Stimulated activated CD4-positive, alpha-beta T cell treated with anti-CD3 and anti-CD28 coated beads, Interleukin-15, amount 100 ng/mL, for 48 hours (primary cell): ENCODE measurements at regions not wholly inside any gene's neighbourhood (a gene's known extent, or its start where the extent isn't known, plus 50 kb on each side); places are given as distances from the start of the nearest gene placed in this dataset.
"Not testable (repeated sequence)": the region's sequence is repeated elsewhere in the genome, so short reads cannot be mapped to it uniquely, and the experiment has no call there.

Experiments used
- DNase-seq, 2 donors: peaks; one replicate each; pipeline ENCODE4 v3.0.0-alpha.2; 2020; ENCODE audit warnings: low read depth in 2 of 2

DNA sequence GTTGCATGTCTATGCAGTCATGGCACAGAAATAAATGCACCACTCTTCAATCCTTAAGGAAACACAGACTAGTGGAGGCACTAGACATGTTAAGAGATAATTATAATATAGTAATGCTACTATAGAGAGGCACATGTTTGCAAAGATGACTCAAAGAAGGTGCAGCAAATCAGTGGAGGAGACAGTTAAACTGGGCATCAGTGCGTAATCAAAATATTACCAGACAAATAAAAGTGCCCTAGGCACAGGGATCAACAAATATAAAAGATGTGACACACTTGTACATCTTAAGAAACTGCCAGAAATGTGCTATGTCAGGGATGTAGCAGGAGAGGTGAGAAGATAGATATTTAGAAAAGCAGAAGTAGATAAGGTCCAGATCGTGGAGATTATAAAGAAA lies 642.1 kb downstream of the SLCO4C1 start:
- DNase-seq: no peak

DNA sequence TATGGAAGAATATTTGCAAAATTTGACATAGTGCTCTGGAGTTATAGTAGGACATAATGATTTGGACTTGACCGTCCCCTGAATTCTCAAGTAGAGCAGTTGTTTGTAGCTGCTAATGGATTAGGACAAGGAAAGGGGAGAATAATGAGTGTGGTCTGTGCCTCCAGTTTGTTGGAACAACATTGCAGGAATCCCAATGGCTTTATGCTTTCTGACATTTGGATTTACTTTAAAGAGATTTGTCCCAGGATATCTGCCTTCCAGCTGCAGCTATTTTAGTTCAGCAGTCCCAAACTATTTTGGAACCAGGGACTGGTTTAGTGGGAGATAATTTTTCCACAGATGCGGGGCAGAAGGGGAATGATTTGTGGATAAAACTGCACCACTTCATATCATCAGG lies 648.2 kb downstream of the SLCO4C1 start:
- no peak for DNase-seq

DNA sequence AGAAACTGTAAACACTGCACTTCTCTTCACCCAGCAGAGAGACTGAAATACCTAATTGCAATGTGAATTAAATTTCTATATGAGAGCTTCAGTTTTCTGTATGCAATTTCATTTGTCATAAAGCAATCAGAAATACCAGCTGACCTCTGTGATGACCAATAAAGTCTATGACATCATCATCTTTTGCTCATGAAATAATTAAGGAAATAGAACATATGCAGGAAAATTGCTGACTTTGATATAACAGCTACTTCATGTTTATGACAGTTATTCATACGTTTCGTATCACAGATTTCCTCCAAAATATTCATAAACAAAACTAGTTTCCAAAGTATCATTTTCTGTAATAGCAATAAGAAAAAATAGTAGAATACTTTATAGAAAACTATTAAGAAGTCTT lies 652.3 kb downstream of the SLCO4C1 start:
- DNase-seq: no peak

DNA sequence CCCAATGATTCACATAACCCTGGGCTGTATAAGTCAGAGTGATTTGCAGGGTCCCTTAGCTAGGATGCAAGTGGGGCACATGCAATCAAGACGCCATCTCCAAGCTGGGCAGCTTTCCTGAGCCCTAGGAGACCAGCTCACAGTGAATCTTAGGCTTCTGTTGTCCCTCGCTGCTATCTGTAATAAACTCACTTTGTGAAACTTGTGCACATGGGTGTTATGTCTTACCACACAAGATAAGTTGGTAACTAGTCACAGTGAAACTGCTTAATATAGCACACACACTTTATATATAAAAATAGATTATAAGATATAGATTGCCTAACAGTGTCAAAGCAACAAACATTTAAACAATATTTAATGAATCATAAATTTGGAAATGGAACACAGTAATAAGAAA lies 658.5 kb downstream of the SLCO4C1 start:
- no peak for DNase-seq

DNA sequence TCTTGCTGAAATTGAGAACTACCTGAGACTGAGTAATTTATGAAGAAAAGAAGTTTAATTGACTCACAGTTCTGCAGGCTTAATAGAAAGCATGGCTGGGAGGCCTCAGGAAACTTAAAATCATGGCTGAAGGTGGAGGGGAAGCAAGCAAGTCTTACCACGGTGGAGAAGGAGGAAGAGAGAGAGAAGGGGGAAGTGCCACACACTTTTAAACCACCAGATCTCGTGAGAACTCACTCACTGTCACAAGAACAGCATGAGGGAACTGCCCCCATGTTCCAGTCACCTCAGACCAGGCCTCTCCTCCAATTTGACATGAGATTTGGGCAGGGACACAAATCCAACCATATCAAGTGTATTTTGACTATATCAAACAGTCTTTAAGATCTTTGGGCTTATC lies 668.3 kb downstream of the SLCO4C1 start:
- DNase-seq: not testable (repeated sequence)

DNA sequence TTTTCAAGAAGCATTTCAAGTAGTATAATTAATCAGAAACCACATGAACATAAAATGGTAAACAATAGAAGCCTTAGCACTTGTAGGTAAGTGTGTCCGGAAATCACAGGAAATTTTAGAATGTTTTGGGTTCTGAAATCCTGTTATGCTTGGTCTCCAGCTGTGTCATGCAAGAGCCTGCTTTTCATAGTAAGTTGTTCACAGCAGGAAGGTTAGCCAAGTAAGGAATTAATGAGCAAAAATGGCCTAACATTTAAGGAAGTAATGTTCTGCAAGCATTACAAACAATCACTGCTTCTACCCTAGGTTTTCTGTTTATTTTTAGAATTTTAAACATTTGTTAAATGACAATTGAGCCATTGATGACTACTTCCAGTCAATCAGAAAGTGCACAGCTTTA lies 669.5 kb downstream of the SLCO4C1 start:
- DNase-seq: no peak

DNA sequence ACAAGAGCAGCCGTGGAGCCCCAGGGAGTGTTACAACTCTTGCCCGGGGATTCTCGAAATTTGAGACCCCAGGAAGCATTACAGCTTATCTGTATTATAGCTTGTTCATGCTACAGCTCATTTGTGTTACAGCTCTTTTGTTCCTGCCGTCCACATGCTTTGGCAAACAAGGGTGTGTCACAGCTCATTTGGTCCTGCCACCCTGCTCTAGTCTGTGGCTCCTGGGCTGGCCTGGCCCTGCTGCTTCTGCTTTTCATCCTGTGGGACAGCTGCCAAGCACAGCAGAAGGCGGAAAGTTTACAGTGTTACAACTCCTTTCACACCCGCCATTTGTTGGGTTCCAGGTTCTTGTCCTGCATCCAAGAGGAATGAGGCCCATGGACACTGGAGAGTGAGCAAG lies 685.0 kb downstream of the SLCO4C1 start:
- DNase-seq: no peak

DNA sequence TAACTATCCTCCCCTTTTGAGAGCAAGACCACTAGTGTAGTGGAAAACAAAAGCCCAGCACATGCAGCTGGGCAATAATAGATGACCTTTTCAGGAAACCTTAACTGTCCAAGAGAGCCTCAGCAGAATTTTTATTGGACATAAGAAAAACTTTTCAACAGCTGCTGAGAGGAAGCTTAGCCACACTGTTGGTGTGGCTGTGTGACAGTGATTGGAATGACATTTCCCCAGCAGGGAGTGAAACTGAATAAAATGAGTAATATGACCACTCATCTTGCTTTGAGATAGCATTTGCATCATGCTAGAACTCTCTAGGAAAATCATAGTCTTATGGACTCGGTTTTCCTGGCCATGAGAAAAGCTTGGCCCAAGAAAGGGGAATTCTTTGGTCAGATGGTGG lies 687.8 kb downstream of the SLCO4C1 start:
- DNase-seq: no peak

DNA sequence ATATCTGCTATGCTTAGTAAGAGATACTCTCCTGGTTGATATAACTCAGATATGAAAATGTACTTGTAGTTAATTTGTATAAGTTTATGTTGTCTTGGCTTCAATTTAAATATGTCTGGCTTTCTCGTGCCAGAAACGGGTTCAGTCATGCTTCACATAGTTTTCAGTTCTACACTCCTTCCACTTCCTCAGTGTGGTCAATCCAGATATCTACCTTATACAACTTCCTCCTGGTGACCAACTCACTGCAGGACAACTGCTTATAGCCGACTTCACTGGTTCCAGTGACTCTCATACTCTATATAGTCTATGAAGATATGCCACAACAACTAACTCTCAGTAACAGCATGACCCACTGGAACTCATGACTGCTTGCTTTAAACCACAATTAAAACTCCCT lies 690.4 kb downstream of the SLCO4C1 start:
- DNase-seq: no peak

DNA sequence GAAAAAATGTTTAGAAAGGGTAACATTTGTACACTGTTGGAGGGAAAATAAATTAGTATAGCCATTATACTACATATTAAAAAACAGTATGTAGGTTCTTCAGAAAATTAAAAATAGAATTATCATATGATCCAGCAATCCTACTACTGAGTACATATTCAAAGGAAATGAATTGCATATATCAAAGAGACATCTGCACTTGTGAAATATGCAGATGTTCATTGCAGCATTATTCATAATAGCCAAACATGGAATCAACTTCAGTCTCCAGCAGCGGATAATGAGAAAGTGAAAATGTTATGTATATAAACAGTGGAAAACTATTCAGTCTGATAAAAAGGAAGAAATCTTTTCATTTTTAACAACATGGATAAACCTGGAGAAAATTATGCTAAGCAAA lies 695.5 kb downstream of the SLCO4C1 start:
- DNase-seq: no peak

DNA sequence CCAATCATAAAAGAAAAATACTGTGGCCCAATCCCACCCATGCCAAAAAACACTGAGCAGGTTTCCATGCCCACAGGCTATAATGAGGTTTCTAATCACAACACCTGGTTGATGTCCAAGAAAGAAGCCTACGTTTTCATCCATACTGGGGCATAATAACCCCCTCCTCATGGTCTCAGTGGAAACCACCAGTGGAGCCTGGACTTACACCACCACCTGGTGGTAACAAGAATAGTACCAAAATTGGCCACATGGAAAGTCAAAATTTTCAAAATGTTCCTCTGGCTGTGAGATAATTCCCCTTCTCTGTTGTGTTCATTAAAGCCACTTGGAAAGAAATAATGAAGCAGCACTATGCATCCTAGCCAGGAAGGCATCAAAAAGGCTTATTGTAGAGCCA lies 687.3 kb upstream of the ST8SIA4 start:
- no peak for DNase-seq

DNA sequence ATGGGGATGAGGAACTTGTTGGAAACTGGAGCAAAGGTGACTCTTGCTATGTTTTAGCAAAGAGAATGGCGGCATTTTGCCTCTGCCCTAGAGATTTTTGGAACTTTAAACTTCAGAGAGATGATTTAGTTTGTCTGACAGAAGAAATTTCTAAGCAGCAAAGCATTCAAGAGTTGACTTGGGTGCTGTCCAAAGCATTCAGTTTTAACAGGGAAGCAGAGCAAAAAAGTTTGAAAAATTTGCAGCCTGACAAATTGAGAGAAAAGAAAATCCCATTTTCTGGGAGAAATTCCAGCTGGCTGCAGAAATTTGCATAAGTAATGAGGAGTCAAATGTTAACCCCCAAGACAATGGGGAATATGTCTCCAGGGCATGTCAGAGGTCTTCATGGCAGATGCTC lies 682.3 kb upstream of the ST8SIA4 start:
- DNase-seq: no peak

DNA sequence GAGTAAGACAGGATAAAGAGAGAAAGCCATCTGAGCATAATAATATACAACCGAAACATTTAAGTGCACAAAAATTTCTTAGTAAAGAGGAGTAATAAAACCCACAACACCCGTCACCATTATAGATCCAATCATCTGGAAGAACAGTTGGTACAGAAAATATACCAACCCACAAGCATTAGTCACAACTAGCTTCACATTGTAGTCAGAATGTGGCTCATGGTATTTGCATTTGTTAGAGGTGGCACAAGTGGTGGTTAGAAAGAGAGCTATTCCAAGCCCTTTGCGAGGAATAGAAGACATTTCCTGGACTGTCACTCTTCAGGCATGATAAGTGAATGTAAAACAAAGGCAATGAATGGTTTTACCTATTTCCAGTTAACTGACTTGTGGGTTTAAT lies 677.5 kb upstream of the ST8SIA4 start:
- no peak for DNase-seq

DNA sequence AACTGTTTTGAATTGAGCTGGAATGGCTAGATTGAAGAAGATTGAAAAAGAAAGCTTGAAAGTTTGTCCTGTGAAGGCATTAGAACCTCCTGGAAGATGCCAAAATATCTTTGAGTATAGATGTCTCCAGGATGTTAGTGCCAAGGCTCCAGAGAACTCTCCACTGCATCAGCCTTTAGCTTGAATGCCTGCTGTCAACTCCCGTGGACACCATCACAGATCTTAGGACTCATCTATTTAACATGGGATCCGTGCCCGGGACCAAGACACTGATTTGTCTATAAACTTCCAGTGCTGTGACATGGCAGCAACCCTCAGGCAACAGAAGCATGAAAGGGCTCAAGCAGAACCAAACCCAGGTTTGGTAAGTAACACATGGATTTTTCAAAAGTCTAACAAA lies 670.9 kb upstream of the ST8SIA4 start:
- no peak for DNase-seq

DNA sequence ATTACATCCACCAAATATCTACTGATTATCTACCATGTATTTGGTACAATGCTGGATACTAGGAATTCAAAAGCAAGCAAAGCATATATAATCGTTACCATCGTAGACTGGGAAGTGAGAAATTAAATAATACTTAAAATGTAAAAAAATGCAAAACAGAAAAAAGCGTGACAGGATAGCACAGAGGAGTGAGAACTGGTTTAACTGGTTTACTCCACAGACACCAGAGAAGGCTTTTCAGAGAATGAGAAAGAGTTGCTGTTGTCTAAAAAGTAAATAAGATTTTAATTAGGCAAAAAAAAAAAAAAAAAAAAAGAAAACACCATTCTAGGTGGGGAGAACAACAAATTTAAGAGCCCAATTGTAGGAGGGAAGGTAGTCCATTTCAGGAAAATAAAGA lies 657.9 kb upstream of the ST8SIA4 start:
- DNase-seq: no peak

DNA sequence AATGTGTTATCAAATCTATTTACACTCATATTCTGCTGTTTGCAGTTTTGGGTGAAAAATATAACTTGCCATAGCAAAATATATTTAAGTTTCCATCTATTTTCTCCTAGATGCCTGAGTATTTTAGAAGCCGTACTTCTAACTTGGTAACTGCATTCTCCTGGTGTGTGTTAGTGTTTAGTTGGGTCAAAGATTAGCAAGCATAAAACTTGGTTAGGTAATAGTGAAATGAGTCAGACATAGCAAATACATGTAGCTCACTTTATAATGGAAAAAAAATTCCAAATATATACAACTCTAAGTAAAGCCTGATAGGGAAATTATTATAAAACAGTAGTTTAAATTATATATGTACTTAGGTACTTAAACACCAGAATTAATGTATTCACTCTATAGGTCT lies 640.7 kb upstream of the ST8SIA4 start:
- no peak for DNase-seq

DNA sequence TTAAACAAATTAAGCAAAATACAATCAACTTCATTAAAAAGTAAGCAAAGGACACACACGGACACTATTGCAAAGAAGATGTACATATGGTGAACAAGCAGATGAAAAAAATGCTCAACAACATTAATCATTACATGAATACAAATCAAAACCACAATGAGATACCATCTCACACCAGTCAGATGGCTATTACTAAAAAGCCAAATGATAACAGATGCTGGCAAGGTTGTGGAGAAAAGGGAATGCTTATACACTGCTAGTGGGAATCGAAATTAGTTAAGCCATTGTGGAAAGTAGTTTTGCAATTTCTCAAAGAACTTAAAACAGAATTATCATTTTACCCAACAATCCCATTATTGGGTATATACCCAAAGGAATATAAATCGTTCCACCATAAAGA lies 636.2 kb upstream of the ST8SIA4 start:
- DNase-seq: no peak

DNA sequence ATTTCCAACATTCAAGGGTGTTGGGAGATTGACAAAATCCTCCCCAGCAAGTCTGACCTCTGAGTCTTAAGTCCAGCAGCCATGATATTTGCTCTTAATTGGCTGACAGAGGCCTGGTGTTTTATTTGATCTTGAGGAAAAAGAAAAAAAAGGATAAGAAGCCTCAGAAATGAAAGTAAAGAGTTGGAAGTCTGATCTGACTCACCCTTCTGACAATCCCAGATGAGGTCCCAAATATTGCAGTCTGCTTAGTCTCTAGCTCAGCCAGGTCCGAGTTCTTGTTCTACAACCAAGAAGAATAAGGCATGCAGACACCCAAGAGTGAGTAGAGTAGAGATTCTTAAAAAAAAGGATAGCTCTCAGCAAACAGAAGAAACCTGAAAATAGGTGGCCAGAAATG lies 632.5 kb upstream of the ST8SIA4 start:
- no peak for DNase-seq

DNA sequence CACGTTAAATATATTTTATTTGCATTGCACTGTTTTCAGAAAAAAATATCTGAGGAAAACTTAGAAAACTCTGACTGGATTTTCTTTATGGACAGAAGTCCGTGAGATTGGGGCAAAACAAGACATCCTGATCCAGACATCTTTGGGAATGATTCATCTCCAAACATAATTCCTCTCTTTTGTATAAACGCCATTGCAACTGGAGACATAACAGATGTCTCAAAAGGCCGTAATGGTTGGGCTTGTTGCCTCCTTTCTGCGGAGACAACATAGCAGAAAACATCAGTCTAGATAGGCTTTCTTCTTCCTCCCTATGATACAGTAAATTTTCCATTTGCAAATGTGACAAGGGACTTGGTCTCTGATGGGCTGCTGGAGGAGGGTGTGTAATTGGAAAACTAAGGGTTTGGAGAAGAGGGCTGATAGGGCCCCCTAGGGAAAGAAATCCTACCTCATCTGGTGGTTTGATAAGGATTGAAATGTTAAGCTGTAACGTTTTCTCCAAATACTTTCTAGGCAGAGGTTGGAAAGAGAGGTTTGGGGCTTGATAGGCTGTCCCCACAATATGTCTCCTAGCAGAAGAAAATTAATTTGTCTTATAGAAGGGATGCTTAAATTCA lies 631.5 kb upstream of the ST8SIA4 start:
- no peak for DNase-seq

DNA sequence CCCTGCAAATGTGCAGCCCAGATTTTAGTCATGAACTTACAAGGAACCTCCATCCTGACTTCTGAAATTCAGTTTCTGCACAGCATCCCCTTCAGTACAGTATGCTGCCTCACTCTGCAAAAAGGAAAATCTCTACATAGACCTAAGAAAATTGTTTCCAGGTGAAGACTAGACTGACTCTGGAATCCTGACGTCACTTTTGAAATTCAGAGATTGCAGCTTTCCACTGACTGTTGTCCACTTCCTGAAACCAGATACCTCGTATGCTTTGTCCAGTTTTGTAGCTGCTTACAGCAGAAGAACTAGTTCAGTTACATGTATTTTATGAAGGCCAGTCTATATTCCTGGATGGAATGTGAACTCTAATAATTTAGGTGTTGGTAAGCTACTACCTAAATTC lies 629.3 kb upstream of the ST8SIA4 start:
- DNase-seq: no peak

DNA sequence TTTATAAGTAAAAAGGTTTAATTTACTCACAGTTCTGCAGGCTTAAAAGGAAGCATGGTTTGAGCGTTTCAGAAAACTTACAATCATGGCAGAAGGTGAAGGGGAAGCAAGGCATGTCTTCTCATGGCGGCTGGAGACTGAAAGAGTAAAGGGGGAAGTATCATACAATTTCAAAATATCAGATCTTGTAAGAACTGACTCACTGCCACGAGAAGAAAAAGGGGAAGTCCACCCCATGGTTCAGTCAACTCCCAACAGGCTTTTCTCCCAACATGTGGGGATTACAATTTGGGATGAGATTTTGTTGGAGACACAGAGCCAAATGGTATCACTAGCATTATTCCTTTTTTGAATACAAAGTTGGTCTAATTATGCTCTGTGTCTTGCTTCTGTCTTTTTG lies 627.9 kb upstream of the ST8SIA4 start:
- no peak for DNase-seq

DNA sequence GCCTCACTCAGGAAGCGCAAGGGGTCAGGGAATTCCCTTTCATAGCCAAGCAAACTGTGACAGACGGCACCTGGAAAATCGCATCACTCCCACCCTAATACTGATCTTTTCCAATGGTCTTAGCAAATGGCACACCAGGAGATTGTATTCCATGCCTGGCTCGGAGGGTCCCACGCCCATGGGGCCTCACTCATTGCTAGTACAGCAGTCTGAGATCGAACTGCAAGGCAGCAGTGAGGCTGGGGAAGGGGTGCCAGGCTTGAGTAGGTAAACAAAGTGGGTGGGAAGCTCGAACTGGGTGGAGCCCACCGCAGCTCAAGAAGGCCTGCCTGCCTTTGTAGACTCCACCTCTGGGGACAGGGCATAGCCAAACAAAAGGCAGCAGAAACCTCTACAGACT lies 626.0 kb upstream of the ST8SIA4 start:
- DNase-seq: not testable (repeated sequence)

DNA sequence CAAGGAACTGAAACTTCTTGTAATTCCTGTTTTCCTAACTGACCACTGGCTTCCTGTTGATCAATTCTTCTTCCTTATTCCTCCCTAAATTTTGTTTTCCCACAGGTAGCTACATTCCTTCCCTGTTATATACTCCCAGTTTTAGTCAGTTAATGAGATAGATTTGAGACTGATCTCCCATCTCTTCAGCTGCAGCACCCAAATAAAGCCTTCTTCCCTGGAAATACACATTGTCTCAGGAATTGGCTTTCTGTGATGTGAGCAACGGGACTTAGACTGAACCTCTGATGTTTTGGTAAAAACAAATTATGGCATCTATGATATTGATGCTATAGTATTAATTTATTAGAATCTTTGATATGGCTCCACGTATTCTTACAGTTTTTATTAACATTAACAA lies 617.3 kb upstream of the ST8SIA4 start:
- DNase-seq: no peak

DNA sequence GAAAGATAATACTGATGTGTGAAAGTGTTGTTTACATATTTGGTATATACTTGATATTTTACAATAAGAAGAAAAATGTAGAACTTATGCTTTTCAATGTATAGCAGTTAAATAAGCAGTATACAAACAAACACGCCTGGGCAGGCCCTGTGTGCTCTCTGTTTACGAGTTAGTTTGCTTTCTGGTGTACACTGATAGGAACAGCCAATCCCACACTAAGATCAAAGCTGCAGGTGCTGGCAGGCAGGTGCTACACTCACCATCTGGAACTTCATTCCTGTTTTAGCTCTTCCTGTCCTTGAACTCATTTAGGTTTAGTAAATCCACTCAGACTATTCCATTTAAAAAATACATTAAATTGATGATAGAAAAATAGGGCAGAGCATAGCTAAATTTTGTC lies 614.7 kb upstream of the ST8SIA4 start:
- DNase-seq: no peak

DNA sequence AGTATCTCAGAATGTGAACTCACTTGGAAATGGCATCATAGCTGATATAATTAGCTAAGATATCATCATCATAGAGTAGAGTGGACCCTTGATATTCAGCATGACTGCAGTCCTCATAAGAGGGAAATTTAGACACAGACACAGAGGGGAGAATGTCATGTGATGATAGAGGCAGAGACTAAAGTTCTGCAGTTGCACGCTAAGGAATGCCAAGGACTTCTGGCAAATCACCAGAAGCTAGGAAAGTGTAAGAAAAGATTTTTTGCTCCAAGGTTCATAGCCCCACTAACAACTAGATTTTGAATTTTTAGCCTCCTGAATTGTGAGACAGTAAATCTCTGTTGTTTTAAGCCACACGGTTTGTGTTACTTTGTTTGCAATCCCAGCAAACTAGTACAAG lies 612.6 kb upstream of the ST8SIA4 start:
- no peak for DNase-seq
